ENCODE measurements at regions not wholly inside any gene's neighbourhood (a gene's known extent, or its start where the extent isn't known, plus 50 kb on each side); places are given as distances from the start of the nearest gene placed in this dataset.
A peak's percentile ranks its signal among the peaks of the same experiment; 100 is the strongest.
"Not testable (repeated sequence)": the region's sequence is repeated elsewhere in the genome, so short reads cannot be mapped to it uniquely, and the experiment has no call there.

DNA sequence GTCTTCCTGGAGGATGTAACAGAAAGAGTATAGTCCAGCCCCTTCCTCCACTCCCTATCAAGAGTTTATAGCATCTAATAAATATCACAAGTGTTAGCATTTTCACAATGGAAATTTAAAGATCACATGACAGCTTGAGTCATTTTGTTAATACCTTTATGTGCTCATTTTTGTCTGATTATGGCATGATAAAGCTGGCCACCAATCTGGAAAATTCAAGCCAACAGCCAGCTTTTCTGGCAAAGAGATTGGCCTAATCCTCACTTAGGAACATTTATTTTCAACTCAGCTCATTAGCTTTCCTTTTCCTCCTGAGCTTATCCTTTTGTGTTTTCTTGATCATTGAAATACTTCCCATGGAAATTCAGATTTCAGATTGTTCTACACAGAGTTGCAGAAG, 262.9 kb upstream of the RBMS1 start:
- no peak overlapping the region for H3K27ac Mint-ChIP-seq (ENCODE audit: unreplicated experiment)
- H3K4me1 Mint-ChIP-seq (ENCODE audit: low read depth), result peaks cover 17% of the 10 kb centered on the region
- H3K27me3 Mint-ChIP-seq (ENCODE audit: low read depth), result no peaks in the 10 kb centered on the region
- TF ChIP-seq CTCF (IDR thresholded peaks at IDR 0.05), result no peak
- no peak for DNase-seq (ENCODE audit: low spot score)
- H3K36me3 Mint-ChIP-seq (ENCODE audit: low read depth), result peaks cover under 1% of the 10 kb centered on the region
- H3K9me3 Mint-ChIP-seq (ENCODE audit: low read depth), result peaks cover 14% of the 10 kb centered on the region
- H3K4me3 Mint-ChIP-seq (ENCODE audit: unreplicated experiment), result no peak overlapping the region

DNA sequence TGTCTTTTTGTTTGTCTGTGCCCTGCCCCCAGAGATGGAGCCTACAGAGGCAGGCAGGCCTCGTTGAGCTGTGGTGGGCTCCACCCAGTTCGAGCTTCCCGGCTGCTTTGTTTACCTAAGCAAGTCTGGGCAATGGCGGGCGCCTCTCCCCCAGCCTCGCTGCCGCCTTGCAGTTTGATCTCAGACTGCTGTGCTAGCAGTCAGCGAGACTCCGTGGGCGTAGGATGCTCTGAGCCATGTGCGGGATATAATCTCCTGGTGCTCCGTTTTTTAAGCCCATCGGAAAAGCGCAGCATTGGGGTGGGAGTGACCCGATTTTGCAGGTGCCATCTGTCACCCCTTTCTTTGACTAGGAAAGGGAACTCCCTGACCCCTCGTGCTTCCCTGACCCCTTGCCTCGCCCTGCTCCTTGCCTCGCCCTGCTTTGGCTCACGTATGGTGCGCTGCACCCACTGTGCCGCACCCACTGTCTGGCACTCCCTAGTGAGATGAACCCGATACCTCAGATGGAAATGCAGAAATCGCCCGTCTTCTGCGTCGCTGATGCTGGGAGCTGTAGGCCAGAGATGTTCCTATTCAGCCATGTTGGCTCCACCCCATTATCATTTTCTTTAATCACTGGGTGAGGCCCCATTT, 269.0 kb upstream of the RBMS1 start:
- not testable (repeated sequence) for H3K4me3 Mint-ChIP-seq (ENCODE audit: unreplicated experiment); H3K36me3 Mint-ChIP-seq (ENCODE audit: low read depth); DNase-seq (ENCODE audit: low spot score); H3K27ac Mint-ChIP-seq (ENCODE audit: unreplicated experiment); H3K27me3 Mint-ChIP-seq (ENCODE audit: low read depth); H3K4me1 Mint-ChIP-seq (ENCODE audit: low read depth)
- peaks cover 12% of the 10 kb centered on the region for H3K9me3 Mint-ChIP-seq (ENCODE audit: low read depth)

- DNase-seq (ENCODE audit: low spot score), result no peak
- H3K27me3 Mint-ChIP-seq (ENCODE audit: low read depth), result no peaks in the 10 kb centered on the region
- H3K27ac Mint-ChIP-seq (ENCODE audit: unreplicated experiment), result no peak overlapping the region
- peaks cover 4% of the 10 kb centered on the region for H3K36me3 Mint-ChIP-seq (ENCODE audit: low read depth)
- no peaks in the 10 kb centered on the region for H3K4me1 Mint-ChIP-seq (ENCODE audit: low read depth)
- H3K4me3 Mint-ChIP-seq (ENCODE audit: unreplicated experiment), result no peak overlapping the region
- no peak for TF ChIP-seq CTCF (IDR thresholded peaks at IDR 0.05)
- peaks cover 37% of the 10 kb centered on the region for H3K9me3 Mint-ChIP-seq (ENCODE audit: low read depth)
These were observed 289.9 kb upstream of the RBMS1 start for GRCh38 chr2:160783474-160783873.

GRCh38 chr2:160784034-160784433, 290.4 kb upstream of the RBMS1 start:
- TF ChIP-seq CTCF (IDR thresholded peaks at IDR 0.05), result peak; percentile 53
- H3K27me3 Mint-ChIP-seq (ENCODE audit: low read depth), result no peaks in the 10 kb centered on the region
- H3K9me3 Mint-ChIP-seq (ENCODE audit: low read depth), result peaks cover 31% of the 10 kb centered on the region
- no peak overlapping the region for H3K4me3 Mint-ChIP-seq (ENCODE audit: unreplicated experiment)
- H3K27ac Mint-ChIP-seq (ENCODE audit: unreplicated experiment), result no peak overlapping the region
- DNase-seq (ENCODE audit: low spot score), result no peak
- no peaks in the 10 kb centered on the region for H3K4me1 Mint-ChIP-seq (ENCODE audit: low read depth)
- H3K36me3 Mint-ChIP-seq (ENCODE audit: low read depth), result peaks cover 4% of the 10 kb centered on the region

DNA sequence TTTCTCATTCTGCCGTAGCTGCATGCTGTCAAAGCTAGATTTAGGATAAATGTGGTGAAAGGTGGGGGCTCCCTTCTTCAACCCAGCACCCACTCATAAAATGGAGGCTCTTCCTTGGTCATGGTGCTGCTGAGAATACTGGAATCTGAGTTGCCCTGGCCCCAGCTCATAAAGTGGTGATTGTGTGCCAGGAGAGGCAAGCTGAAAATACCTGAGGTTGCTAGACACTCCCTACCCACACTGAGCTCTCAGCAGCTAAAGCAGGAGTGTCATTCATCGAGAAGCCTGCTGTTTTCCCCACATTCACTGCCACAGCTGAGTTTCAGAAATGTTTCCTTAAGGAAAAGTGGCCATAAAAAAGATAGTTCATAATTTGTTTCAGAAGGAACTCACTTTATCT, 297.1 kb upstream of the RBMS1 start:
- Mint-ChIP-seq H3K27me3 (ENCODE audit: low read depth) (no peaks in the 10 kb centered on the region), H3K9me3 (ENCODE audit: low read depth) (peaks cover 2% of the 10 kb centered on the region), H3K4me3 (ENCODE audit: unreplicated experiment) (no peak overlapping the region), H3K36me3 (ENCODE audit: low read depth) (no peaks in the 10 kb centered on the region), H3K27ac (ENCODE audit: unreplicated experiment) (no peak overlapping the region), H3K4me1 (ENCODE audit: low read depth) (peaks cover 13% of the 10 kb centered on the region)
- TF ChIP-seq CTCF (IDR thresholded peaks at IDR 0.05), result no peak
- no peak for DNase-seq (ENCODE audit: low spot score)

DNA sequence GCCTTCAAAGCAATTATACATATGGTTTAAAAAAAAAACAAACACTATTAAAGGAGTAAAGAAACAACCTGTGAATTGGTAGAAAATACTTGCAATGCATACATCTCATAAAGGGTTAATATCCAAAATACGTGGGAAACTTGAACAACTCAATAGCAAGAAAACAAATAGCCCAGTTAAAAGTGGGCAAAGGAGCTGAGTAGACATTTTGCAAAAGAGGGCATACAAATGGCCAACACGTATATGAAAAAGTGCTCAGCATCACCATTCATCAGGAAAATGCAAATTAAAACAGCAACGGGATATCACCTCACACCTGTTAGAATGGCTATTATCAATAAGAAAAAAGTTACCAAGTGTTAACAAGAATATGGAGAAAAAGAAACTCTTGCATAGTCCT, 298.3 kb upstream of the RBMS1 start:
- DNase-seq (ENCODE audit: low spot score), result no peak
- no peaks in the 10 kb centered on the region for H3K36me3 Mint-ChIP-seq (ENCODE audit: low read depth)
- H3K27me3 Mint-ChIP-seq (ENCODE audit: low read depth), result no peaks in the 10 kb centered on the region
- peaks cover 2% of the 10 kb centered on the region for H3K9me3 Mint-ChIP-seq (ENCODE audit: low read depth)
- no peak overlapping the region for H3K4me3 Mint-ChIP-seq (ENCODE audit: unreplicated experiment)
- H3K27ac Mint-ChIP-seq (ENCODE audit: unreplicated experiment), result no peak overlapping the region
- no peak for TF ChIP-seq CTCF (IDR thresholded peaks at IDR 0.05)
- peaks cover 13% of the 10 kb centered on the region for H3K4me1 Mint-ChIP-seq (ENCODE audit: low read depth)
